ENCODE measurements at regions not wholly inside any gene's neighbourhood (a gene's known extent, or its start where the extent isn't known, plus 50 kb on each side); places are given as distances from the start of the nearest gene placed in this dataset.

DNA sequence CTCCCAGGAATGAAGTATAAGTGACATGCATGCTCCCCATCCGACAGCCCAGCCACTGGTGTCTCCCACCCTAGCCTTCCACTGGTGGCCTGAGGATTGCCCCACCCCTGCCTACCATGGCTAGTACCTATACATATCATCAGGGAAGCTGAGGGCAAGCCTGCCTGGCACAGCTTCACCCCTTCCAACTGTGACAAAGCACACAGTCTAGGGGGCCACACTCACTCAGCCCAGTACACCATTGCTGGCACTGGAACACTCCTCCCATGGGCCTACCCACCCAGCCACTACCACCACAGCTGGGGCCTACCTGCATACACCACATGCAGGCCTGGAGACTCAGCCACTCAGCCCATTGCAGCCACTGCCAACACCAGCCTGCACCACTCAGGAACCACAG lies 393.1 kb upstream of the STEAP1 start:
- TF ChIP-seq, protein P1, sequence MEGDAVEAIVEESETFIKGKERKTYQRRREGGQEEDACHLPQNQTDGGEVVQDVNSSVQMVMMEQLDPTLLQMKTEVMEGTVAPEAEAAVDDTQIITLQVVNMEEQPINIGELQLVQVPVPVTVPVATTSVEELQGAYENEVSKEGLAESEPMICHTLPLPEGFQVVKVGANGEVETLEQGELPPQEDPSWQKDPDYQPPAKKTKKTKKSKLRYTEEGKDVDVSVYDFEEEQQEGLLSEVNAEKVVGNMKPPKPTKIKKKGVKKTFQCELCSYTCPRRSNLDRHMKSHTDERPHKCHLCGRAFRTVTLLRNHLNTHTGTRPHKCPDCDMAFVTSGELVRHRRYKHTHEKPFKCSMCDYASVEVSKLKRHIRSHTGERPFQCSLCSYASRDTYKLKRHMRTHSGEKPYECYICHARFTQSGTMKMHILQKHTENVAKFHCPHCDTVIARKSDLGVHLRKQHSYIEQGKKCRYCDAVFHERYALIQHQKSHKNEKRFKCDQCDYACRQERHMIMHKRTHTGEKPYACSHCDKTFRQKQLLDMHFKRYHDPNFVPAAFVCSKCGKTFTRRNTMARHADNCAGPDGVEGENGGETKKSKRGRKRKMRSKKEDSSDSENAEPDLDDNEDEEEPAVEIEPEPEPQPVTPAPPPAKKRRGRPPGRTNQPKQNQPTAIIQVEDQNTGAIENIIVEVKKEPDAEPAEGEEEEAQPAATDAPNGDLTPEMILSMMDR (IDR thresholded peaks at IDR 0.05; ENCODE audit: low read depth, low read length), result no peak
- TF ChIP-seq EZH2phosphoT487 (IDR thresholded peaks at IDR 0.05; ENCODE audit: low read depth), result no peak
- Histone ChIP-seq H3K4me2 (ENCODE audit: low read length) (no peak overlapping the region), H3K79me2 (ENCODE audit: low read length) (no peaks in the 10 kb centered on the region), H3K9ac (ENCODE audit: low read length) (no peak overlapping the region), H3K27me3 (ENCODE audit: low read depth, low read length) (no peaks in the 10 kb centered on the region), H4K20me1 (ENCODE audit: insufficient read depth, low read length) (no peaks in the 10 kb centered on the region), H3K9me3 (ENCODE audit: insufficient read depth, low read length) (no peaks in the 10 kb centered on the region), H3K27ac (ENCODE audit: low read length) (no peak overlapping the region), H3K4me3 (ENCODE audit: low read length) (no peak overlapping the region), H2AFZ (ENCODE audit: low read depth, low read length) (no peak overlapping the region), H3K36me3 (replicated peaks; ENCODE audit: low read depth, low read length) (no peaks in the 10 kb centered on the region), H3K4me1 (ENCODE audit: low read length) (no peaks in the 10 kb centered on the region)

DNA sequence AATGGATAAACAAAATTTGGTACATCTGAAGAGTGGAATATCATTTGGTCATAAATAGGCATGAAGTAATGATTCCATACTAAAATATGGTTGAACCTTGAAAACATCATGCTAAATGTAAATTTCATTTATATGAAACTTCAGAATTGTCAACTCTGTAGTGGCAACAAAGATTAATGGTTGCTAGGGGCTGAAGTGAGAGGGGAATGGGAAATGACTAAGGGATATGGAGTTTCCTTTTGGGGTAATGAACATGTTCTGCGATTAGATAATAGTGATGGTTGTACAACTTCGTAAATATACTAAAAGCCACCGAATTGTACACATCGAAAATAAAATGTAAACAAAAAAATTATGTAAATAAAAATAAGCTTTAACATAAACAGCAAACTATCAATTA lies 384.1 kb upstream of the STEAP1 start:
- Histone ChIP-seq H3K9me3 (ENCODE audit: insufficient read depth, low read length) (no peaks in the 10 kb centered on the region), H3K36me3 (replicated peaks; ENCODE audit: low read depth, low read length) (no peaks in the 10 kb centered on the region), H3K27me3 (ENCODE audit: low read depth, low read length) (no peaks in the 10 kb centered on the region), H3K4me2 (ENCODE audit: low read length) (no peak overlapping the region), H3K9ac (ENCODE audit: low read length) (no peak overlapping the region), H3K4me1 (ENCODE audit: low read length) (no peaks in the 10 kb centered on the region), H4K20me1 (ENCODE audit: insufficient read depth, low read length) (no peaks in the 10 kb centered on the region), H3K4me3 (ENCODE audit: low read length) (no peak overlapping the region), H2AFZ (ENCODE audit: low read depth, low read length) (no peak overlapping the region), H3K79me2 (ENCODE audit: low read length) (no peaks in the 10 kb centered on the region), H3K27ac (ENCODE audit: low read length) (no peak overlapping the region)
- TF ChIP-seq EZH2phosphoT487 (IDR thresholded peaks at IDR 0.05; ENCODE audit: low read depth), result no peak
- TF ChIP-seq, protein P1 (IDR thresholded peaks at IDR 0.05; ENCODE audit: low read depth, low read length), result no peak

DNA sequence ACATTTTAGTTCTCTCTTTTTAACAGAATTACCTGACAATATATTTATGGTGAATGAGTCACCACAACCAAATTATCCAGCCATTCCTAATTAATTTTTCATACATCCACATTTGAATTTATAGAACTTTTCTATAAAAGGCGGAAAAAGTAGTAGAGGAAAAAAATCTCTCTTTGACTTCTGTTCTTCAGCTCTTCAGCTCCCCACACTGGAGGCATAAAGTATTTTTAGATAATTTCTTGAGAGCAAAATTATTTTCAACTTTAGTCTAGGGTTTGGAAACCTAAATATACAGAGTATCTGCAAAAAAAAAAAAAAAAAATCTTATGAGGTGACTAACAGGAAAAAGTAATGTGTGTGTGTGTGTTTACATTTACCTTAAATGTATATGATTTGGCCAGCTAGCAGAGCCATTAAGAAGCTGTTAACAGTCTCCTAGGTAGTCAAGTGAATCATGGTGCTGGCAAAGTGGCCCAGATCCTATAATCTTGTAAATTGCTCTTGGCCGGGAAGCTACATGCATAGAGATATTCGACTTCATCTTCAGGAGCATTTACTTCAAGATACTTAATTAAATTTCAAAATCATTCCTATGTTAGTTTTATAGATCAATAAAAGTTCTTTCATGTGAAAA lies 383.1 kb upstream of the STEAP1 start:
- no peaks in the 10 kb centered on the region for H3K36me3 ChIP-seq (replicated peaks; ENCODE audit: low read depth, low read length)
- no peaks in the 10 kb centered on the region for H3K9me3 ChIP-seq (ENCODE audit: insufficient read depth, low read length)
- no peaks in the 10 kb centered on the region for H4K20me1 ChIP-seq (ENCODE audit: insufficient read depth, low read length)
- no peak overlapping the region for H3K4me3 ChIP-seq (ENCODE audit: low read length)
- TF ChIP-seq, protein P1 (IDR thresholded peaks at IDR 0.05; ENCODE audit: low read depth, low read length), result peak; percentile 35; the same call in 1 of the 2 replicates
- TF ChIP-seq EZH2phosphoT487 (IDR thresholded peaks at IDR 0.05; ENCODE audit: low read depth), result no peak
- H2AFZ ChIP-seq (ENCODE audit: low read depth, low read length), result peak overlapping the region; percentile 45; the same call in 1 of the 2 replicates
- no peak overlapping the region for H3K9ac ChIP-seq (ENCODE audit: low read length)
- H3K27me3 ChIP-seq (ENCODE audit: low read depth, low read length), result no peaks in the 10 kb centered on the region
- no peaks in the 10 kb centered on the region for H3K79me2 ChIP-seq (ENCODE audit: low read length)
- H3K4me1 ChIP-seq (ENCODE audit: low read length), result no peaks in the 10 kb centered on the region
- no peak overlapping the region for H3K4me2 ChIP-seq (ENCODE audit: low read length)
- H3K27ac ChIP-seq (ENCODE audit: low read length), result no peak overlapping the region

DNA sequence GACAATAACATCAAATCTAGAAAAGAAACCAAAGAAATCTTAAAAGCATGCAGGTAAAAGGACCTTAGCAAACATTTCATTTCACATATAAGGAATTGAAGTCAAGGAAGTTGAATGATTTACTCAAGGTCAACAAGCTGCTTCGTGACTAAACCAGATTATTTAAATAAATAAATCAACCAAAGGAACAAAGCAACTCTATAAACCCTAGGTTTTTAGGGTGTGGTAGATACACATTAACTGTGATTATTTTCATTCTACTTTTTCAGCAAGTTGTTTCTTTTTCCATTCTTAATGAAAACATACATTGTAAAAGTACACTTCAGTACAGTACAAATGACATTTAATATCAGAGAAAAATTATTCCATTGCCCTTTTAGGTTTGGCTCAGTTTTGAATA lies 382.0 kb upstream of the STEAP1 start:
- Histone ChIP-seq H4K20me1 (ENCODE audit: insufficient read depth, low read length) (no peaks in the 10 kb centered on the region), H3K79me2 (ENCODE audit: low read length) (no peaks in the 10 kb centered on the region), H3K4me2 (ENCODE audit: low read length) (no peak overlapping the region), H3K4me1 (ENCODE audit: low read length) (no peaks in the 10 kb centered on the region), H3K36me3 (replicated peaks; ENCODE audit: low read depth, low read length) (no peaks in the 10 kb centered on the region), H3K9me3 (ENCODE audit: insufficient read depth, low read length) (no peaks in the 10 kb centered on the region), H3K27ac (ENCODE audit: low read length) (no peak overlapping the region), H3K9ac (ENCODE audit: low read length) (no peak overlapping the region), H3K27me3 (ENCODE audit: low read depth, low read length) (no peaks in the 10 kb centered on the region), H2AFZ (ENCODE audit: low read depth, low read length) (no peak overlapping the region), H3K4me3 (ENCODE audit: low read length) (no peak overlapping the region)
- TF ChIP-seq EZH2phosphoT487 (IDR thresholded peaks at IDR 0.05; ENCODE audit: low read depth), result no peak
- TF ChIP-seq, protein P1 (IDR thresholded peaks at IDR 0.05; ENCODE audit: low read depth, low read length), result no peak

Measured in OCI-LY3 (cell line).